ENCODE measurements at regions not wholly inside any gene's neighbourhood (a gene's known extent, or its start where the extent isn't known, plus 50 kb on each side); places are given as distances from the start of the nearest gene placed in this dataset.
"Not testable (repeated sequence)": the region's sequence is repeated elsewhere in the genome, so short reads cannot be mapped to it uniquely, and the experiment has no call there.

GRCh38 chr7:153958789-153959188 is 93.4 kb upstream of the DPP6 start:
- not testable (repeated sequence) for TF ChIP-seq CTCF (IDR thresholded peaks at IDR 0.05; ENCODE audit: poor library complexity, severe bottlenecking); EZH2 (IDR thresholded peaks at IDR 0.05; ENCODE audit: borderline replicate concordance, insufficient read depth, low read length, poor library complexity, severe bottlenecking); MXI1 (conservative IDR thresholded peaks at IDR 0.05; ENCODE audit: poor library complexity, severe bottlenecking); SMC3 (conservative IDR thresholded peaks at IDR 0.05; ENCODE audit: poor library complexity)
